K562 (cell line): ENCODE measurements at regions not wholly inside any gene's neighbourhood (a gene's known extent, or its start where the extent isn't known, plus 50 kb on each side); places are given as distances from the start of the nearest gene placed in this dataset.
A peak's percentile ranks its signal among the peaks of the same experiment; 100 is the strongest.

Experiments used
- ATAC-seq: fragments of 200-7000 bp; cut with Tn5 transposase; 3 replicates; pipeline ENCODE4 v1.9.1; 2020; ENCODE audit warnings: moderate library complexity
- BruUV-seq: library from RNA; stranded (reverse); fragments of 400-500 nt; replicated peaks from 2 replicates; lab custom pipeline; 2021; lab: Mats Ljungman, UMichigan
- CTCF ChIA-PET: fragments of 300-600 bp; formaldehyde crosslinking; extraction: SDS; loops from one replicate; lab custom pipeline; 2021; ENCODE audit warnings: low intra/inter-chr PET ratio; lab: Yijun Ruan, JAX
- POLR2A ChIA-PET: fragments of 300-600, 350-650 bp; sonication (Branson Sonifier 250); formaldehyde crosslinking; extraction: SDS; loops from one replicate; lab custom pipeline; 2021; ENCODE audit warnings: antibody characterized with exemption, inconsistent platforms; lab: Yijun Ruan, JAX
- DNase-seq, 4 experiments: peaks; one replicate each; pipeline versions ENCODE4 v3.0.0 to v3.0.0-alpha.2; 2011 to 2018; ENCODE audit warnings: low spot score in 3 of 4, mixed read lengths in 3 of 4; ENCODE audit errors: extremely low read depth in 1 of 4
- FAIRE-seq: peaks from 2 replicates; lab custom pipeline; 2011; peaks lifted over from hg19 to GRCh38; lab: Jason Lieb, UNC
- H2AFZ ChIP-seq: 2 replicates; pipeline ENCODE4 v1.6.0; 2011; ENCODE audit warnings: low read depth, low read length, control low read depth, inconsistent platforms
- H3K27ac ChIP-seq: fragments of 200-600 bp; 3 replicates; pipeline ENCODE4 v1.8.0; 2011; ENCODE audit warnings: low read depth, mild to moderate bottlenecking, control low read depth, inconsistent platforms, low read length, moderate library complexity, mixed read lengths; ENCODE audit errors: extremely low read depth
- H3K27me3 ChIP-seq, 2 experiments: fragments of 300-600 bp in 1 of 2; 2 replicates in 1 of 2; 3 replicates in 1 of 2; pipeline versions ENCODE4 v1.6.0 to v1.8.0; 2011; ENCODE audit warnings: inconsistent platforms in 2 of 2, low read length in 2 of 2, mild to moderate bottlenecking in 1 of 2, mixed read lengths in 1 of 2, moderate library complexity in 1 of 2; ENCODE audit not compliant: control insufficient read depth in 2 of 2, insufficient read depth in 2 of 2
- H3K36me3 ChIP-seq: fragments of 300-600 bp; 3 replicates; pipeline ENCODE4 v1.8.0; 2011; ENCODE audit warnings: mild to moderate bottlenecking, low read length, inconsistent platforms; ENCODE audit not compliant: control insufficient read depth, insufficient read depth
- H3K4me1 ChIP-seq, 2 experiments: fragments of 200-600 bp in 1 of 2; replicated peaks in 1 of 2; 2 replicates in 1 of 2; 3 replicates in 1 of 2; pipeline versions ENCODE4 v1.5.1 to v1.8.0; 2011; ENCODE audit warnings: inconsistent platforms in 2 of 2, low read length in 2 of 2, mild to moderate bottlenecking in 1 of 2, mixed read lengths in 1 of 2, moderate library complexity in 1 of 2; ENCODE audit not compliant: control insufficient read depth in 2 of 2, insufficient read depth in 2 of 2
- H3K4me2 ChIP-seq: 2 replicates; pipeline ENCODE4 v1.6.1; 2011; ENCODE audit warnings: low read length, control low read depth, inconsistent platforms, mixed read lengths; ENCODE audit not compliant: insufficient read depth
- H3K4me3 ChIP-seq: fragments of 200-600 bp; sonication (generic), shearing (Covaris generic); 2 replicates; pipeline ENCODE4 v1.5.1; 2016; ENCODE audit warnings: control low read depth, inconsistent platforms
- H3K79me2 ChIP-seq: fragments of 200-600 bp; 3 replicates; pipeline ENCODE4 v1.8.0; 2011; ENCODE audit warnings: low read length, inconsistent platforms; ENCODE audit not compliant: control insufficient read depth, insufficient read depth
- H3K9ac ChIP-seq, 2 experiments: 2 replicates each; pipeline versions ENCODE4 v1.6.0 to v1.6.1; 2011; ENCODE audit warnings: low read depth in 2 of 2, low read length in 2 of 2, control low read depth in 1 of 2, inconsistent platforms in 1 of 2, mild to moderate bottlenecking in 1 of 2, mixed read lengths in 1 of 2; ENCODE audit not compliant: insufficient read depth in 1 of 2
- H3K9me1 ChIP-seq: one replicate; pipeline ENCODE4 v1.6.0; 2011; ENCODE audit warnings: inconsistent platforms, mild to moderate bottlenecking, low read length, moderate library complexity; ENCODE audit not compliant: control insufficient read depth, insufficient read depth
- H3K9me3 ChIP-seq: replicated peaks from 2 replicates; pipeline ENCODE4 v1.5.1; 2011; ENCODE audit warnings: low read depth, low read length, inconsistent platforms; ENCODE audit not compliant: control insufficient read depth, insufficient read depth
- H4K20me1 ChIP-seq: replicated peaks from 2 replicates; pipeline ENCODE4 v1.6.1; 2011; ENCODE audit warnings: low read length, inconsistent platforms, mixed read lengths; ENCODE audit not compliant: control insufficient read depth, insufficient read depth
- AFF1 ChIP-seq, 2 experiments: fragments of 450-650 bp; IDR thresholded peaks; 2 replicates each; pipeline ENCODE4 v1.6.1; 2018; ENCODE audit warnings: mild to moderate bottlenecking in 2 of 2, low read depth in 1 of 2; ENCODE audit not compliant: partially characterized antibody in 2 of 2
- BCOR ChIP-seq: fragments of 450-650 bp; IDR thresholded peaks from 2 replicates; pipeline ENCODE4 v1.6.1; 2016
- KAT2B ChIP-seq: IDR thresholded peaks from one replicate; pipeline ENCODE4 v1.6.1; 2012; ENCODE audit warnings: low read depth, mild to moderate bottlenecking, control low read depth, inconsistent platforms, low read length, moderate library complexity
- KAT7 ChIP-seq: sonication (generic); formaldehyde crosslinking; IDR thresholded peaks from 2 replicates; pipeline ENCODE4 v1.8.0; 2022; ENCODE audit warnings: missing genetic modification reagents, mild to moderate bottlenecking, borderline replicate concordance
- RBM25 ChIP-seq: fragments of 200-400 bp; formaldehyde crosslinking; IDR thresholded peaks from 2 replicates; pipeline ENCODE4 v1.6.1; 2018; ENCODE audit warnings: low read length, low read depth, moderate library complexity; ENCODE audit not compliant: severe bottlenecking
- REST ChIP-seq, 2 experiments: fragments of 450-650 bp; formaldehyde crosslinking in 1 of 2; IDR thresholded peaks; 2 replicates each; pipeline versions ENCODE4 v1.4.0 to v1.6.1; 2014 to 2020; ENCODE audit warnings: mild to moderate bottlenecking in 2 of 2, borderline replicate concordance in 1 of 2, low read depth in 1 of 2
- TCF7L2 ChIP-seq: fragments of 150-350 bp; IDR thresholded peaks from 2 replicates; pipeline ENCODE4 v1.6.1; 2016; ENCODE audit warnings: low read depth, mild to moderate bottlenecking, low read length, moderate library complexity
- ZNF146 ChIP-seq: IDR thresholded peaks from one replicate; pipeline ENCODE4 v1.6.1; 2018; ENCODE audit warnings: missing compliant biosample characterization; ENCODE audit not compliant: unreplicated experiment
- ZNF444 ChIP-seq: fragments of 250-450 bp; sonication (Bioruptor Pico); IDR thresholded peaks from 2 replicates; pipeline ENCODE4 v1.4.0; 2020; ENCODE audit warnings: mild to moderate bottlenecking, moderate library complexity
- WGBS: fragments of 100-300 bp; shearing (Covaris generic); methylation state at CpG from one replicate; pipeline ENCODE4 v1.1.6; 2016; ENCODE audit warnings: low coverage, mixed read lengths; ENCODE audit not compliant: insufficient coverage; ENCODE audit errors: missing lambda C conversion rate; 5-methylcytosine and 5-hydroxymethylcytosine counted together
- in situ Hi-C: fragments of 300-500 bp; cut with MboI; formaldehyde crosslinking; loops from 4 replicates; pipeline ENCODE4 v1.15.0; 2018; ENCODE audit warnings: inconsistent platforms, mixed read lengths
- intact Hi-C: fragments of 100-400 bp; cut with micrococcal nuclease; formaldehyde crosslinking; loops from 2 replicates; pipeline ENCODE4 v1.14.2; 2022

GRCh38 chr10:3612183-3613001 lies 172.6 kb downstream of the KLF6 start:
- TF ChIP-seq BCOR (0 out of 2 replicates have a peak, but pooled peaks have one; percentile 15), RBM25 (peak; percentile 73), REST (IDR thresholded peaks at IDR 0.05; ENCODE audit: borderline replicate concordance) (no peak), REST (CRISPR knock-in tag; IDR thresholded peaks at IDR 0.05; ENCODE audit: low read depth) (no peak), AFF1 (IDR thresholded peaks at IDR 0.05; ENCODE audit: low read depth in 1 of 2, partially characterized antibody in 2 of 2) (peak in 1 of 2 experiments; percentile 92), ZNF146 (peak; percentile 92), KAT2B (no peak), ZNF444 (CRISPR knock-in tag) (no peak), TCF7L2 (no peak), KAT7 (CRISPR knock-in tag) (no peak)
- BruUV-seq = no TSS peak
- no peaks in the 10 kb centered on the region for H3K9me3 ChIP-seq
- no peak for FAIRE-seq
- H3K9ac ChIP-seq = no peak overlapping the region
- no peaks in the 10 kb centered on the region for H3K36me3 ChIP-seq
- in situ Hi-C loops (no loop called here), intact Hi-C loops (no loop called here)
- no peak overlapping the region for H2AFZ ChIP-seq
- 2% methylated on average over 2 of the region's 3 CpGs for WGBS
- ATAC-seq = no peak
- H3K27ac ChIP-seq = no peak overlapping the region
- ChIA-PET POLR2A (no interaction called here), CTCF (no interaction called here)
- H3K27me3 ChIP-seq = no peaks in the 10 kb centered on the region
- H4K20me1 ChIP-seq = no peaks in the 10 kb centered on the region
- no peaks in the 10 kb centered on the region for H3K9me1 ChIP-seq
- no peaks in the 10 kb centered on the region for H3K79me2 ChIP-seq
- H3K4me3 ChIP-seq = no peak overlapping the region
- H3K4me2 ChIP-seq = no peak overlapping the region
- no peak for DNase-seq
- H3K4me1 ChIP-seq = no peaks in the 10 kb centered on the region
